ENCODE measurements at regions not wholly inside any gene's neighbourhood (a gene's known extent, or its start where the extent isn't known, plus 50 kb on each side); places are given as distances from the start of the nearest gene placed in this dataset.

DNA sequence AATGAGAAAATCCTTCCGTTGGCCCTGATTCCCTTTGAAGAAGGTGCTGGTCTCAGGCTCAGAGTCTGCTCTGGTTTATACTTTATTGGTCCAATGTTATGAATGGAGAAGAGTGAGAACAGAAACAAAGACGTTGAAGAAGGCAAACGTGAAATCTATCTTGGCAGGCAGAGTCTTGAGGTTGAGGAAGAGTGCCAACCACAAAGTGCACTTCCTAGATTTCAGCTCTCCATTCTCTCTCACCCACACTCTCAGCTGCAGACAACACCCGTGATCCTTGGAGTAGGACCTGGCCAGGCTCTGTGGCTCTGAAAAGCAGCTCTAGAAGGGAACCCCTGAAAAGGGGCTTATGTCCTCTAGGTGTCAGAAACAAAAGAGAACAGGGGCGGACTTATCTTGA, 128.9 kb upstream of the PLXNA4 start:
- CTCF ChIA-PET: no interaction called here
- Mint-ChIP-seq H3K27ac (ENCODE audit: unreplicated experiment) (no peak overlapping the region), H3K27me3 (ENCODE audit: unreplicated experiment) (peaks cover 59% of the 10 kb centered on the region), H3K4me1 (ENCODE audit: low read depth, unreplicated experiment) (no peaks in the 10 kb centered on the region), H3K36me3 (ENCODE audit: insufficient read depth, unreplicated experiment) (no peaks in the 10 kb centered on the region), H3K9me3 (ENCODE audit: low read depth, unreplicated experiment) (no peaks in the 10 kb centered on the region), H3K4me3 (ENCODE audit: low read depth, unreplicated experiment) (no peak overlapping the region)
- BruUV-seq (replicated peaks): no TSS peak
- no peak for DNase-seq
- no peak for TF ChIP-seq CTCF (IDR thresholded peaks at IDR 0.05; ENCODE audit: unreplicated experiment)
- intact Hi-C loops (cut with micrococcal nuclease; ENCODE audit: unreplicated experiment): no loop called here

- TF ChIP-seq CTCF (IDR thresholded peaks at IDR 0.05; ENCODE audit: unreplicated experiment): no peak
- Mint-ChIP-seq H3K27me3 (ENCODE audit: unreplicated experiment) (peaks cover 50% of the 10 kb centered on the region), H3K36me3 (ENCODE audit: insufficient read depth, unreplicated experiment) (no peaks in the 10 kb centered on the region), H3K9me3 (ENCODE audit: low read depth, unreplicated experiment) (no peaks in the 10 kb centered on the region), H3K4me3 (ENCODE audit: low read depth, unreplicated experiment) (no peak overlapping the region), H3K27ac (ENCODE audit: unreplicated experiment) (no peak overlapping the region), H3K4me1 (ENCODE audit: low read depth, unreplicated experiment) (no peaks in the 10 kb centered on the region)
- no TSS peak for BruUV-seq (replicated peaks)
- DNase-seq: no peak
- CTCF ChIA-PET: no interaction called here
- intact Hi-C loops (cut with micrococcal nuclease; ENCODE audit: unreplicated experiment): no loop called here
These were observed 127.5 kb upstream of the PLXNA4 start for GRCh38 chr7:132703742-132704141.

- H3K27ac Mint-ChIP-seq (ENCODE audit: unreplicated experiment): no peak overlapping the region
- TF ChIP-seq CTCF (IDR thresholded peaks at IDR 0.05; ENCODE audit: unreplicated experiment): no peak
- H3K9me3 Mint-ChIP-seq (ENCODE audit: low read depth, unreplicated experiment): peaks cover 9% of the 10 kb centered on the region
- no peaks in the 10 kb centered on the region for H3K4me1 Mint-ChIP-seq (ENCODE audit: low read depth, unreplicated experiment)
- no TSS peak for BruUV-seq (replicated peaks)
- H3K36me3 Mint-ChIP-seq (ENCODE audit: insufficient read depth, unreplicated experiment): no peaks in the 10 kb centered on the region
- no peak overlapping the region for H3K4me3 Mint-ChIP-seq (ENCODE audit: low read depth, unreplicated experiment)
- intact Hi-C loops (cut with micrococcal nuclease; ENCODE audit: unreplicated experiment): no loop called here
- CTCF ChIA-PET: no interaction called here
- peaks cover 18% of the 10 kb centered on the region for H3K27me3 Mint-ChIP-seq (ENCODE audit: unreplicated experiment)
- no peak for DNase-seq
These were observed 120.7 kb upstream of the PLXNA4 start for GRCh38 chr7:132697003-132697402.

- no TSS peak for BruUV-seq (replicated peaks)
- Mint-ChIP-seq H3K27ac (ENCODE audit: unreplicated experiment) (no peak overlapping the region), H3K9me3 (ENCODE audit: low read depth, unreplicated experiment) (peaks cover 9% of the 10 kb centered on the region), H3K4me1 (ENCODE audit: low read depth, unreplicated experiment) (no peaks in the 10 kb centered on the region), H3K27me3 (ENCODE audit: unreplicated experiment) (peaks cover 18% of the 10 kb centered on the region), H3K4me3 (ENCODE audit: low read depth, unreplicated experiment) (no peak overlapping the region), H3K36me3 (ENCODE audit: insufficient read depth, unreplicated experiment) (no peaks in the 10 kb centered on the region)
- CTCF ChIA-PET: no interaction called here
- no peak for DNase-seq
- no peak for TF ChIP-seq CTCF (IDR thresholded peaks at IDR 0.05; ENCODE audit: unreplicated experiment)
- intact Hi-C loops (cut with micrococcal nuclease; ENCODE audit: unreplicated experiment): no loop called here
These were observed 120.1 kb upstream of the PLXNA4 start for GRCh38 chr7:132696332-132696731.

DNA sequence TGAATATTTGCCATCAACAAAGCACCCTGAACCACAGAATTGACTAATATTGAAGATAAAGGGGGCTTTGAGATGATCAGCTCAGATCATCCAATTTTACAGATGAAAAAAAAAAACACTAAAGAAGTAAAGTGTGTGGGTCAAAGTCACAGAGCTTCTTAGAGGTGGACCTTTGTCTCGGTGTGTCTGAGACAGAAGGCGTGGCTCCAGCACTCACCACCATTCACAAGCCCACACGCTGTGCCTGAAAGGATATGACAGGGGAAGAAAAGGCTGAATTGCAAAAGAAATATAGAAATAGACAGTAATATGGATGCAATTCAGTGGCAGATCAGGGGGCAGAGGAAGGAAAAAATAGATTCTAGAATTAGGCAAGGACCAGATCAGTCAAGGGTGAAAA, 114.9 kb upstream of the PLXNA4 start:
- Mint-ChIP-seq H3K36me3 (ENCODE audit: insufficient read depth, unreplicated experiment) (no peaks in the 10 kb centered on the region), H3K4me1 (ENCODE audit: low read depth, unreplicated experiment) (no peaks in the 10 kb centered on the region), H3K27ac (ENCODE audit: unreplicated experiment) (no peak overlapping the region), H3K4me3 (ENCODE audit: low read depth, unreplicated experiment) (no peak overlapping the region), H3K27me3 (ENCODE audit: unreplicated experiment) (peaks cover 29% of the 10 kb centered on the region), H3K9me3 (ENCODE audit: low read depth, unreplicated experiment) (no peaks in the 10 kb centered on the region)
- BruUV-seq (replicated peaks): no TSS peak
- no peak for TF ChIP-seq CTCF (IDR thresholded peaks at IDR 0.05; ENCODE audit: unreplicated experiment)
- CTCF ChIA-PET: no interaction called here
- DNase-seq: no peak
- intact Hi-C loops (cut with micrococcal nuclease; ENCODE audit: unreplicated experiment): no loop called here

Data from Calu3 (cell line).